Cardiac septum (tissue), 1 donor: ENCODE measurements at regions not wholly inside any gene's neighbourhood (a gene's known extent, or its start where the extent isn't known, plus 50 kb on each side); places are given as distances from the start of the nearest gene placed in this dataset.
"Not testable (repeated sequence)": the region's sequence is repeated elsewhere in the genome, so short reads cannot be mapped to it uniquely, and the experiment has no call there.

ENCODE experiments used
- DNase-seq: peaks from one replicate; pipeline ENCODE4 v3.0.0-alpha.2; 2020; ENCODE audit warnings: low spot score
- intact Hi-C: fragments of 100-400 bp; cut with DNase I; formaldehyde crosslinking; loops from one replicate; pipeline ENCODE4 v1.14.0; 2022
- donor health status: DM: no; HTN: no; CAD: no.

GRCh38 chr12:93976024-93976423 is 172.4 kb upstream of the PLXNC1 start:
- intact Hi-C loops = loop anchor here (5.0 to 10.0 kb wide), 3 partner anchors 126 to 474 kb away; partner anchors contain the start of gene CRADD
- DNase-seq = no peak

DNA sequence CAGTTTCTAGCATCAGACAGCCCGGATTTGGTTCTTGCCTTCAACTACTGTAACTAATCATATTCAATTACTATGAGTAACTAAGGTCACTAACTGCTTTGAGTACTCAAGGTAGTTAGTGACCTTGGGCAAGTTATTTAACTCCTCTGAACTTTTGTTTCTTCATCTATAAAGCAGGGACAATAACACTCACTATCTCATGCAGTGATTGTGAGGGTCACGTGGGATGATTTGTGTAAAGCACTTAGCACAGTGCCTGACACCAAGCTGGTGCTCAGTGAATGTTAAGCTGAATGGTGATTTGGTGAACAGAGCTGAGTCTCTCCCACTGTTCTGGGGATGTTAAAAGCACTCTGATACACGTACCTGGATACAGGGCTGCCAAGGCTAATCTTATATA is 171.3 kb upstream of the PLXNC1 start:
- intact Hi-C loops = loop anchor here (5.0 to 10.0 kb wide), 3 partner anchors 125 to 475 kb away; partner anchors contain the start of gene CRADD
- DNase-seq = no peak

GRCh38 chr12:93978553-93978952 is 169.8 kb upstream of the PLXNC1 start:
- DNase-seq = no peak
- intact Hi-C loops = loop anchor here (2.0 to 10.0 kb wide), 5 partner anchors 124 to 476 kb away; partner anchors contain the start of gene CRADD

DNA sequence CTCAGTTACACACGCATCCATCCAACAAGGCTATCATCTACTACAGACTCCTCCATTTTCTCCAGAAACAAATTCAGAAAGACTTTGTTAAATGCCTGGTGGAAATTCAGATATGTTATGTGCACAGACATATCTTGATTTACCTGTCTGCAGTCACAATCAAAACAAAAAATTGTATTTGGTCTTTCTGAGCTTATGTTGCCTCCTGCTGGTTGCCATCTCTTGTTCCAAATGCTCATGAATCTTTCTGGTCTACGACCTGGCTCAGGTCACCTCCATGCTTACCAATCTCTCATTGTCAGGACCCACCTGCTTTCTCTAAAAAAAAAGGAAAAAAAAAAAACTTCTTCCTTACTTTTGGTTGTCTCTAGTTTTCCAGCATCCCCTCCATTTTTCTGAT is 169.2 kb upstream of the PLXNC1 start:
- no peak for DNase-seq
- intact Hi-C loops = loop anchor here (2.0 to 10.0 kb wide), 5 partner anchors 123 to 477 kb away; partner anchors contain the start of gene CRADD

DNA sequence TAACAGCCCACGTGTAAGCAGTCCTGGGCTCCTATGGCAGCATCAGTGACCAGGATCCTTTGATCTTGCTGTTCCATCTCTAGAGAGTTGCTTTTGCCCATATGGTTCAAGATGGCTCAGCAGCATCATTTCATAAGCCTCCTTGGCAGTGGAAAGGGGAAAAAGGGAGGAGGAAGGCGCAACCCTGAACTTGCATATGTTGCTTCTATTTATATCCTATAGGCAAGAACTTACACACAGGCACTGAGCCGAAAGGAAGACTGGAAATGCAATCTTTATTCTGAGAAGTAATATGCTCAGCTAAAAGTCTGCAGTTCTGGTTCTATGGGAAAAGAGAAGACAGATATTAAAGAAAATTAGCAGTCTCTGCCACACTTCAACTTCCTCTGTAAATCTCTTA is 167.7 kb upstream of the PLXNC1 start:
- no peak for DNase-seq
- intact Hi-C loops = no loop called here

GRCh38 chr12:93981411-93981810 is 167.0 kb upstream of the PLXNC1 start:
- DNase-seq = no peak
- intact Hi-C loops = no loop called here

DNA sequence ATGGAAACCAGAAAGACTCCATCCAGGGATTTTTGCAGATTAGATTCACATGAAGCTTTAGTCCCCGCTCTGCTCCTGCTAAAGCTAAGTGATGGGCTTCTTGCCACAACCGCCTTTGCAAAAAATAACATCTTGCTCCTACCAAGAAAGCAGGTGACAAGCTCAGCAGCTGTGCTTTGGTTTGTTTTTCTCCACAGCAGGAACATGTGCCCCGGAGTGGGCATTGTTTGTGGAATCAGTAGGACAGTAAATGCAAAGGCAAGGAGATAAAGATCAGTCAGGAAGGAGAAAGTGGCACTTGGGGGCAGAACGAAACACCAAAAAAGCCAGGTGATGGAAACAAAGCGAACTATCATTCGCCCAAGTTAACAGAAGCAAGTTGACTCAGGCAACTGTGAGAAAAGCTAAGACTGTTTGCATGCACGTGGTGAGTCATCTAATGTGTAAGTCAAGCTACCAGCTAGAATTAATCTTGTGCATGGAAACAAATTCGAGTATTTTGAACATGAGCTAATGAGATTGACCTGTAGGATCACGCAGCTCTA is 165.5 kb upstream of the PLXNC1 start:
- intact Hi-C loops = no loop called here
- no peak for DNase-seq

- DNase-seq = no peak
- intact Hi-C loops = no loop called here
Measured at GRCh38 chr12:93984005-93984404, 164.4 kb upstream of the PLXNC1 start.

DNA sequence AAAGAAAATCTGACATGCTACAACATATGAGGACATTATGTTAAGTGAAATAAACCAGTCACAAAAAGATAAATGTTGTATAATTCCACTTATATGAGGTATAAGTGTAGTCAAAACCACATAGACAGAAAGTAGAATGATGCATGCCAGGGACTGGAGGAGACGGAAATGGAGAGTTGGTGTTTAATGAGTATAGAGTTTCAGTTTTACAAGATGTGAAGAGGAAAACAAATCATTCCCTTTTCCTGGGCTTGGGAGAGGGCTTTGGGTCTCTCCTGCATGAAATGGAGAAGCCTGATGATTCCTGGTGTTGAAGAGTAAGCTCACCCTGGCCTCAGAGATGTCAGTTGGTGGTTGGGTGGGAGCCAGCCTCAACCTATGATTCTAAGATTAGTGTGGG is 158.4 kb upstream of the PLXNC1 start:
- intact Hi-C loops = loop anchor here (2.0 to 5.0 kb wide), 3 partner anchors 85 to 418 kb away; partner anchors contain the start of gene SOCS2
- DNase-seq = no peak

DNA sequence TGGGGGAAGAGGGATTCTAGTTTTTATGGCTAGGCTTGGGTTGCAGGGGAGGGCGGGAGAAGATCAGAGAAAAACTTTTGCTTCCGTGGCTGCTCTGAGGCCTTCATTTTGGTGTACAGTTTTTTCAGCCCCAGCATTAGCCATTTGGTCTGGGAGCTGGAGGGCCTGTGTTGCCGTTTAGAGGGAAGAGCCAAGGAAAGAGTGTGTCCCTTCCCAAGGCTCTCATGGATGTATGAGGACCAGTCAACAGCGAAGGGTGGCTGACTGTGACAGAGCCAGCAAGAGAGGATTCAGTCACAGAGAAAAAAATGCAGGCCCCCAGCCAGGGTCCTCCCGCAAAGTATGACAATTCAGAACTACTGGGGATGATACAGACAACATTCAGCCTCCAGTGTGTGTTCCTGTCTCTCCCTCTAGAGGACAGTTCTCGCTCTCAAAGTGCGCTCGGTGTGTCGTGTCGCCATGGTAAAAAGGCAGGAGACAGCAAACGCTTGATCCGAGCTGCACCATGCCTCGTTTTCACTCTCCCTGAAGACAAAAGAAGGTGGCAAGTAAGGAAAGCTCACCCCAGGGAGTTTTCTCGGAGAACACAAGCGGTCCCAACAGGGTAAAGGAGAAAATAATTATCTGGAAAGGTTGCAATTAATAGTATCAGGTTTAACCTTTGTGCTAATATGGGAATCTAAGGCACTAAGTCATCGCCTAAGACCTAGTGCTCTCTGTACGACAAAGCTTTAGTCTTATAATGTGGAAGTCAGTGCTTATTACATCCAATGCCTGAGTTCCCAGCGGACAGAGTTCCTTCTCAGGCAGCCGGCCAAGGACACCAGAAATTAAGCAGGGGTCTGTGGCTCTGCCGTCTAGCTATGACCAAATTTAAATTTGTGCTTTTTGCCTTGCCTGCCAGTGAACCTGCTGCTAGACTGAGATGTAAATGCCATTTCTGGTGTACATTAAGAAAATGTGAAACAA is 157.3 kb upstream of the PLXNC1 start:
- intact Hi-C loops = loop anchor here (2.0 to 5.0 kb wide), 3 partner anchors 84 to 419 kb away; partner anchors contain the start of gene SOCS2

DNA sequence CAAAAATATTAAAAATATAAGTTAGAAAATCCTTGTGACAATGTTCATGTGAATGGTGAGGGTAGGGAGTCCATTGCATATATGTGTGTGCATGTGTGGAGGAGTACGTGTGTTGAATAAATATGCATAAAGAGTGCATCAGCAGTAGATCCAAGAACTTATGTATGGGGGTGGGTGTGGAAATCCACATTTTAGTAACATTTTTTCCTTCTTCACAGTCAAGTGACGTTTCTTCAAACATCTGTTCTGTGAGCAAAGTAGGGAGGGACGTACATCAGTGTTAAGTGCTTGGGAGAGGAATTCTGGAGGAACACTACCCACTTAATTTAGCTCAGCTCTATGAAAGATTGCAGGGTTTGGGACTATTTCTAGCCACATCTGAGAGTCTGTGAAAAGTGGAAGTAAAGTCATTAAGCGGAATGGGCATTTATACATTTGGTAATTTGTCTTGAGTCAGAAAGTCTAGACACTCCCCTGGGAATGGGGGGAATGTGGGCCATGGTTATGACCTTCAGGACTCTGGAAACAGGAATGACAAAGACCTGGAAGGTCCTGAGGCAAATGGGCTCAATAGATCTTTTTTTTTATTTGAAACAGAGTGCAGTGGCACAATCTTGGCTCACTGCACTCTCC is 156.4 kb upstream of the PLXNC1 start:
- no peak for DNase-seq
- intact Hi-C loops = loop anchor here (2.0 to 5.0 kb wide), 3 partner anchors 83 to 420 kb away; partner anchors contain the start of gene SOCS2

More for the DNA sequence above, 157.3 kb upstream of the PLXNC1 start:
- DNase-seq = no peak

- no peak for DNase-seq
Measured at GRCh38 chr12:93994721-93995120, 153.7 kb upstream of the PLXNC1 start.

DNA sequence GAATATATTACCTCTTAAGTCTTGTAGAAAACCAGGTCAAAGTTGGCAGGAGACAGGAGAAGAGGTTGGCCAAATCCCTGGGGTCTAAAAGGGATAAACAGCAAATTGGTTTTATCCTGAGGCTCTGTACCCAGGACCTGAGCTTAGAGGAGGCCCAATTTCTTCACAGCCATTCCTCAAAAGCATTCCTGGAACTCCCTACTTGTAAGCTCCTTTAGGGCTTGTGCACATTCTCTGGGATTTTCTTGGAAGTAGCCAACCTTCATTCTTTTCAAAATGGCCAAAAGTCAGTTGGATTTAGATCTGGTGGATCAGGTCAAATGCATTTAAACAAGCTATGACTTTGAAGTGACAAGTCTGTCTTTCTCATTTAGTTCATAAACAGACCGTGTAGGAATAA is 152.1 kb upstream of the PLXNC1 start:
- intact Hi-C loops = no loop called here

More at GRCh38 chr12:93994721-93995120, 153.7 kb upstream of the PLXNC1 start:
- intact Hi-C loops = loop anchor here (5.0 kb wide), 2 partner anchors 108 to 422 kb away; partner anchors contain the start of gene SOCS2

DNA sequence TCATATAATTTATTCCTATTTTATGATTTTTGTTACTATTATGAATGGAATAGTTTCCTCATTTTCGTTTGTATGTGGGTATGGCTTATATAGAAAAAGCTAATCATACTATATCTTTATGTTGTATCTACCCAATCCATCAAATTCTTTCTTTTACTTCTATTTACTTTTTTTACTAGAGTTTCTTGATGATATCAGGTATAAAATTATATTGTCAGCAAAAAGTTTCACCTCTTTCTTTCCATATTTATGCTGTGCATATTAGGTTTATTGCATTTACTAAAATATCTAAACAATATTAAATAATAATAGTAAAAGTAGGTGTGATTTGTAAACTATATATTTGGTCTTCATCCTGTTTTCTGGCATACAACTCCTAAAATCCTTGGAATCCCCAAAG is 146.7 kb upstream of the PLXNC1 start:
- intact Hi-C loops = no loop called here
- DNase-seq = no peak

More for the DNA sequence above, 152.1 kb upstream of the PLXNC1 start:
- no peak for DNase-seq

- intact Hi-C loops, DNase-seq: not testable (repeated sequence)
Measured at GRCh38 chr12:94002925-94003324, 145.5 kb upstream of the PLXNC1 start.

GRCh38 chr12:94007833-94008232 is 140.5 kb upstream of the PLXNC1 start:
- DNase-seq, intact Hi-C loops: not testable (repeated sequence)

DNA sequence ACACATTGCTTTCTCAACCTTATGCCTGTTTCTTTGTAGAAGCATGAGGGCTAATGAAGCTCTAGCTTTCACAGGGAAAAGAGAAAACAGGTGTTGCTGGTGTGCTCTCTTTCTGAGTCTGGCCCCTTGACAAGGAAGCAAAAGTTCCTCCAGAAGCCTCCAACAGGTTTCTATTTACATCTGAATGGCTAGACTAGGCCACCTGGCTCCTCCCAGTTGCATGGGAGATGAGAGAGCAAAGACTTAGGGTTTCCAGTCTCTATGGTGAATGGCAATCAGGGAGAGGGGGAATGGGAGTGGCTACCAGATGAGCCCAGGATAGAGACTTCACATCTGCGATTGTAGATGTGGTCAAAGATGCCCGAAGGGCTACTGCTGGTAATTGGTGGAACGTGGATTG is 138.1 kb upstream of the PLXNC1 start:
- DNase-seq = no peak
- intact Hi-C loops = no loop called here

DNA sequence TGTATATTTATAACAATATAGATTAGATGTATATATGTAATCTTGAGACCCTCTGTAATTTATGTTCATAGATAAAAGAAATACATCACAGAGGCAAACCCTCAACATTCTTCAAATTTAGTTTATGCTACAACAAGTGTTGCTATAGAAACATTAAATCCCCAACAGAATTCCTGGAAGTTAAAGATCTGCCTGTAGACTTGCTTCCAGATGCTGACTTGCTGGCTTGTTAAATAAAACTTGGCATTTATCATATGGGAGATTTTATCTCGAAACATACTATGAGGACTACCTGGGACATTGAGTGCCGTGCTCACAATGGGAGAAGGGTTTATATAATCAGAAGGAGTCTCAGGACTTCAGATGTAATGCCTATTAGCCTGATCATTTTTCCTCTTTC is 136.3 kb upstream of the PLXNC1 start:
- intact Hi-C loops = no loop called here
- DNase-seq = no peak

GRCh38 chr12:94012590-94012989 is 135.8 kb upstream of the PLXNC1 start:
- intact Hi-C loops = no loop called here
- DNase-seq = no peak

GRCh38 chr12:94017247-94017646 is 131.1 kb upstream of the PLXNC1 start:
- DNase-seq, intact Hi-C loops: not testable (repeated sequence)
